Stimulated activated CD8-positive, alpha-beta memory T cell treated with anti-CD3 and anti-CD28 coated beads, Interleukin-7, amount 100 ng/mL, for 24 hours (primary cell): ENCODE measurements at regions not wholly inside any gene's neighbourhood (a gene's known extent, or its start where the extent isn't known, plus 50 kb on each side); places are given as distances from the start of the nearest gene placed in this dataset.

ENCODE experiments used
- DNase-seq: peaks from one replicate; pipeline ENCODE4 v3.0.0-alpha.2; 2020; ENCODE audit warnings: low read depth

- no peak for DNase-seq
Observed at GRCh38 chr2:239516286-239516953, 115.6 kb upstream of the HDAC4 start.

GRCh38 chr2:239514754-239515530 lies 114.1 kb upstream of the HDAC4 start:
- DNase-seq, result no peak

GRCh38 chr2:239512054-239512453 lies 111.2 kb upstream of the HDAC4 start:
- no peak for DNase-seq

GRCh38 chr2:239509373-239510143 lies 108.7 kb upstream of the HDAC4 start:
- DNase-seq, result no peak

GRCh38 chr2:239508261-239508660 lies 107.4 kb upstream of the HDAC4 start:
- no peak for DNase-seq

GRCh38 chr2:239507576-239508258 lies 106.9 kb upstream of the HDAC4 start:
- DNase-seq, result no peak

- no peak for DNase-seq
Observed at GRCh38 chr2:239506961-239507360, 106.1 kb upstream of the HDAC4 start.

GRCh38 chr2:239506101-239506857 lies 105.5 kb upstream of the HDAC4 start:
- DNase-seq, result no peak

GRCh38 chr2:239504643-239505235 lies 103.9 kb upstream of the HDAC4 start:
- no peak for DNase-seq

GRCh38 chr2:239502430-239503186 lies 101.8 kb upstream of the HDAC4 start:
- no peak for DNase-seq

GRCh38 chr2:239500574-239501550 lies 100.0 kb upstream of the HDAC4 start:
- DNase-seq, result no peak

GRCh38 chr2:239499726-239500573 lies 99.1 kb upstream of the HDAC4 start:
- DNase-seq, result no peak

GRCh38 chr2:239498981-239499634 lies 98.3 kb upstream of the HDAC4 start:
- no peak for DNase-seq

- no peak for DNase-seq
Observed at GRCh38 chr2:239498576-239498975, 97.8 kb upstream of the HDAC4 start.

GRCh38 chr2:239496700-239497099 lies 95.9 kb upstream of the HDAC4 start:
- DNase-seq, result no peak

- no peak for DNase-seq
Observed at GRCh38 chr2:239495791-239496233, 95.0 kb upstream of the HDAC4 start.

GRCh38 chr2:239495175-239495574 lies 94.4 kb upstream of the HDAC4 start:
- DNase-seq, result no peak

GRCh38 chr2:239494578-239494977 lies 93.8 kb upstream of the HDAC4 start:
- DNase-seq, result no peak
